ENCODE measurements at regions not wholly inside any gene's neighbourhood (a gene's known extent, or its start where the extent isn't known, plus 50 kb on each side); places are given as distances from the start of the nearest gene placed in this dataset.

GRCh38 chr11:19398772-19399527 is 158.2 kb upstream of the E2F8 start:
- Histone ChIP-seq H3K9ac (replicated peaks in 1 of 4; ENCODE audit: extremely low read depth in 1 of 4, low read depth in 3 of 4, low read length in 3 of 4) (no peak overlapping the region), H3K9me3 (ENCODE audit: insufficient read depth in 2 of 2, low read depth in 1 of 2, low read length in 1 of 2) (no peaks in the 10 kb centered on the region), H2AFZ (ENCODE audit: low read length) (no peak overlapping the region), H3K4ac (replicated peaks; ENCODE audit: insufficient read length, low read depth, low read length) (no peak overlapping the region), H3K79me1 (ENCODE audit: low read depth, low read length) (no peaks in the 10 kb centered on the region), H4K5ac (ENCODE audit: insufficient read length, low read depth, low read length) (no peak overlapping the region), H3K23ac (ENCODE audit: insufficient read length) (no peak overlapping the region), H4K8ac (ENCODE audit: extremely low read depth, insufficient read depth, low read length) (no peak overlapping the region), H3K56ac (replicated peaks; ENCODE audit: insufficient read length, low read depth, low read length) (no peak overlapping the region), H4K20me1 (replicated peaks in 1 of 2; ENCODE audit: control insufficient read depth in 1 of 2, insufficient read depth in 2 of 2, low read length in 2 of 2) (no peaks in the 10 kb centered on the region), H3K4me2 (ENCODE audit: insufficient read depth in 1 of 2, low read depth in 2 of 2, low read length in 2 of 2) (no peak overlapping the region), H2BK15ac (ENCODE audit: low read length) (no peak overlapping the region), H2BK120ac (replicated peaks; ENCODE audit: low read depth, low read length) (no peak overlapping the region), H2BK12ac (ENCODE audit: low read depth, low read length) (no peak overlapping the region), H2BK20ac (ENCODE audit: low read length) (no peak overlapping the region), H2BK5ac (ENCODE audit: low read depth, low read length) (no peak overlapping the region), H3K14ac (ENCODE audit: insufficient read length) (no peak overlapping the region), H3K4me1 (replicated peaks in 1 of 4; ENCODE audit: control insufficient read depth in 3 of 4, insufficient read depth in 4 of 4, low read length in 3 of 4) (peaks cover 1 to 8% (median 5%) of the 10 kb centered on the region in 4 experiments; a peak in 4 of 7 replicates), H3K23me2 (ENCODE audit: low read depth, low read length) (no peaks in the 10 kb centered on the region), H3K27me3 (replicated peaks in 1 of 4; ENCODE audit: control insufficient read depth in 3 of 4, extremely low read depth in 1 of 4, insufficient read depth in 3 of 4, low read length in 3 of 4) (no peaks in the 10 kb centered on the region; a peak in 1 of 7 replicates), H3K79me2 (ENCODE audit: control insufficient read depth in 1 of 2, insufficient read depth in 2 of 2, low read length in 2 of 2) (no peaks in the 10 kb centered on the region), H2AK5ac (ENCODE audit: low read depth, low read length) (no peak overlapping the region), H4K91ac (replicated peaks; ENCODE audit: insufficient read length, low read length) (no peak overlapping the region), H3K27ac (ENCODE audit: low read depth, low read length) (no peak overlapping the region), H3K4me3 (ENCODE audit: extremely low read depth in 1 of 4, insufficient read depth in 2 of 4, low read depth in 3 of 4, low read length in 4 of 4) (no peak overlapping the region), H3K18ac (ENCODE audit: extremely low read depth, low read length) (no peak overlapping the region), H3K36me3 (ENCODE audit: control insufficient read depth in 2 of 4, insufficient read depth in 4 of 4, low read length in 3 of 4) (no peaks in the 10 kb centered on the region)
- POLR2A ChIA-PET (ENCODE audit: partially characterized antibody) = no interaction called here
- DNase-seq (ENCODE audit: low read depth in 1 of 2, low spot score in 2 of 2) = no peak
- no peak for FAIRE-seq
- CTCF ChIA-PET (ENCODE audit: partially characterized antibody) = interaction anchor here (0.8 to 1.9 kb wide), 8 partner anchors 11 to 139 kb away, joined by 3 to 5 read pairs (median 4); no protein-coding TSS in a partner anchor
- 80% methylated on average over 9 of the region's 9 CpGs; no CpG with 5 or more reads in 1 of the 2 experiments for WGBS, 2 experiments (ENCODE audit: extremely low coverage in 1 of 2, insufficient coverage in 1 of 2, insufficient read length in 1 of 2, insufficient replicate concordance in 2 of 2, low coverage in 1 of 2, low lambda C conversion rate in 2 of 2, missing lambda C conversion rate in 1 of 2)
- no peak for TF ChIP-seq RBBP5 (IDR thresholded peaks at IDR 0.05; ENCODE audit: borderline replicate concordance, low read depth, low read length)
- no peak for TF ChIP-seq CREB1 (IDR thresholded peaks at IDR 0.05)
- TF ChIP-seq JUND (IDR thresholded peaks at IDR 0.05; ENCODE audit: low read length) = no peak
- TF ChIP-seq BCL11A (IDR thresholded peaks at IDR 0.05; ENCODE audit: low read depth in 2 of 2, low read length in 2 of 2) = no peak
- no peak for TF ChIP-seq NRF1 (IDR thresholded peaks at IDR 0.05; ENCODE audit: low read depth, low read length)
- no peak for TF ChIP-seq E2F6 (IDR thresholded peaks at IDR 0.05)
- TF ChIP-seq USF2 (IDR thresholded peaks at IDR 0.05; ENCODE audit: low read length) = no peak
- no peak for TF ChIP-seq HDAC6 (IDR thresholded peaks at IDR 0.05; ENCODE audit: low read depth, low read length)
- no peak for TF ChIP-seq HDAC2 (IDR thresholded peaks at IDR 0.05; ENCODE audit: borderline replicate concordance in 1 of 2, low read depth in 2 of 2, low read length in 2 of 2)
- TF ChIP-seq RAD21 (IDR thresholded peaks at IDR 0.05 in 1 of 2, conservative IDR thresholded peaks at IDR 0.05 in 1 of 2; ENCODE audit: low read depth in 2 of 2, low read length in 2 of 2) = no peak
